Vagina (tissue), 2 donors: ENCODE measurements at regions not wholly inside any gene's neighbourhood (a gene's known extent, or its start where the extent isn't known, plus 50 kb on each side); places are given as distances from the start of the nearest gene placed in this dataset.

Experiments
- POLR2A ChIP-seq, 2 donors: fragments of 450-650 bp; IDR thresholded peaks; one replicate each; pipeline ENCODE4 v1.6.1; 2017; ENCODE audit warnings: antibody characterized with exemption in 2 of 2, mild to moderate bottlenecking in 2 of 2, moderate library complexity in 2 of 2
- POLR2AphosphoS5 ChIP-seq, 2 donors: sonication (generic); formaldehyde crosslinking; IDR thresholded peaks; one replicate each; pipeline ENCODE4 v1.9.0; 2017; ENCODE audit warnings: antibody characterized with exemption in 2 of 2, mild to moderate bottlenecking in 2 of 2, low read depth in 1 of 2; ENCODE audit not compliant: insufficient read depth in 1 of 2

GRCh38 chr13:33767140-33767539 lies 50.8 kb upstream of the RFC3 start:
- TF ChIP-seq POLR2A (IDR thresholded peaks at IDR 0.05) (no peak), POLR2AphosphoS5 (IDR thresholded peaks at IDR 0.05; ENCODE audit: insufficient read depth in 1 of 2, low read depth in 1 of 2) (no peak)
